Hepatocyte (in vitro differentiated cells): ENCODE measurements at regions not wholly inside any gene's neighbourhood (a gene's known extent, or its start where the extent isn't known, plus 50 kb on each side); places are given as distances from the start of the nearest gene placed in this dataset.

ENCODE experiments used
- DNase-seq: peaks from one replicate; pipeline ENCODE4 v3.0.0-alpha.2; 2016; ENCODE audit warnings: low spot score
- H2AFZ ChIP-seq: fragments of 200-600 bp; sonication (generic); 2 replicates; pipeline ENCODE4 v1.6.0; 2016; ENCODE audit warnings: antibody characterized with exemption, mild to moderate bottlenecking
- H3K27ac ChIP-seq: fragments of 200-600 bp; sonication (generic); 2 replicates; pipeline ENCODE4 v1.5.1; 2016; ENCODE audit warnings: mild to moderate bottlenecking
- H3K27me3 ChIP-seq: fragments of 200-600 bp; sonication (generic); 2 replicates; pipeline ENCODE4 v1.6.1; 2016
- H3K36me3 ChIP-seq: fragments of 200-600 bp; sonication (generic); replicated peaks from 2 replicates; pipeline ENCODE4 v1.5.1; 2016; ENCODE audit warnings: low read depth; ENCODE audit not compliant: insufficient read depth
- H3K4me1 ChIP-seq: fragments of 200-600 bp; sonication (generic); 2 replicates; pipeline ENCODE4 v1.5.1; 2016; ENCODE audit warnings: mild to moderate bottlenecking, moderate library complexity; ENCODE audit not compliant: insufficient read depth
- H3K4me2 ChIP-seq: fragments of 200-600 bp; sonication (generic); 2 replicates; pipeline ENCODE4 v1.6.0; 2016
- H3K4me3 ChIP-seq: fragments of 200-600 bp; sonication (generic); 2 replicates; pipeline ENCODE4 v1.5.1; 2016; ENCODE audit warnings: mild to moderate bottlenecking
- H3K79me2 ChIP-seq: fragments of 200-600 bp; sonication (generic); 2 replicates; pipeline ENCODE4 v1.6.0; 2017; ENCODE audit warnings: mild to moderate bottlenecking
- H3K9me2 ChIP-seq: fragments of 200-600 bp; sonication (generic); replicated peaks from 2 replicates; pipeline ENCODE4 v1.6.0; 2017; ENCODE audit warnings: mild to moderate bottlenecking; ENCODE audit not compliant: insufficient read depth
- H3K9me3 ChIP-seq: fragments of 200-600 bp; sonication (generic); 2 replicates; pipeline ENCODE4 v1.5.1; 2016; ENCODE audit warnings: low read depth, mild to moderate bottlenecking
- H4K20me1 ChIP-seq: fragments of 200-600 bp; sonication (generic); 2 replicates; pipeline ENCODE4 v1.6.0; 2016; ENCODE audit warnings: mild to moderate bottlenecking; ENCODE audit not compliant: insufficient read depth, poor library complexity, severe bottlenecking
- EZH2 ChIP-seq: fragments of 200-600 bp; sonication (generic); IDR thresholded peaks from 2 replicates; pipeline ENCODE4 v1.6.1; 2016; ENCODE audit warnings: antibody characterized with exemption, mild to moderate bottlenecking, borderline replicate concordance
- EZH2phosphoT487 ChIP-seq: fragments of 200-600 bp; sonication (generic); IDR thresholded peaks from one replicate; pipeline ENCODE4 v1.6.1; 2018; ENCODE audit warnings: antibody characterized with exemption, mild to moderate bottlenecking, low read depth, moderate library complexity; ENCODE audit not compliant: unreplicated experiment, severe bottlenecking
- WGBS: methylation state at CpG from one replicate; pipeline ENCODE4 v1.1.6; 2016; ENCODE audit warnings: low lambda C conversion rate; ENCODE audit errors: missing lambda C conversion rate; 5-methylcytosine and 5-hydroxymethylcytosine counted together
- TF ChIP-seq, protein P1 (sequence below): fragments of 200-600 bp; sonication (generic); IDR thresholded peaks from 2 replicates; pipeline ENCODE4 v1.5.1; 2016; ENCODE audit warnings: antibody characterized with exemption, mild to moderate bottlenecking; ENCODE audit not compliant: poor library complexity

GRCh38 chr2:175872721-175873120 lies 129.3 kb downstream of the LNPK start:
- no peaks in the 10 kb centered on the region for H4K20me1 ChIP-seq
- no peaks in the 10 kb centered on the region for H3K9me2 ChIP-seq
- H2AFZ ChIP-seq = no peak overlapping the region
- no peak overlapping the region for H3K4me3 ChIP-seq
- peaks cover 9% of the 10 kb centered on the region for H3K4me1 ChIP-seq
- DNase-seq = no peak
- no peak for TF ChIP-seq EZH2
- TF ChIP-seq, protein P1, sequence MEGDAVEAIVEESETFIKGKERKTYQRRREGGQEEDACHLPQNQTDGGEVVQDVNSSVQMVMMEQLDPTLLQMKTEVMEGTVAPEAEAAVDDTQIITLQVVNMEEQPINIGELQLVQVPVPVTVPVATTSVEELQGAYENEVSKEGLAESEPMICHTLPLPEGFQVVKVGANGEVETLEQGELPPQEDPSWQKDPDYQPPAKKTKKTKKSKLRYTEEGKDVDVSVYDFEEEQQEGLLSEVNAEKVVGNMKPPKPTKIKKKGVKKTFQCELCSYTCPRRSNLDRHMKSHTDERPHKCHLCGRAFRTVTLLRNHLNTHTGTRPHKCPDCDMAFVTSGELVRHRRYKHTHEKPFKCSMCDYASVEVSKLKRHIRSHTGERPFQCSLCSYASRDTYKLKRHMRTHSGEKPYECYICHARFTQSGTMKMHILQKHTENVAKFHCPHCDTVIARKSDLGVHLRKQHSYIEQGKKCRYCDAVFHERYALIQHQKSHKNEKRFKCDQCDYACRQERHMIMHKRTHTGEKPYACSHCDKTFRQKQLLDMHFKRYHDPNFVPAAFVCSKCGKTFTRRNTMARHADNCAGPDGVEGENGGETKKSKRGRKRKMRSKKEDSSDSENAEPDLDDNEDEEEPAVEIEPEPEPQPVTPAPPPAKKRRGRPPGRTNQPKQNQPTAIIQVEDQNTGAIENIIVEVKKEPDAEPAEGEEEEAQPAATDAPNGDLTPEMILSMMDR = no peak
- TF ChIP-seq EZH2phosphoT487 = no peak
- H3K27ac ChIP-seq = no peak overlapping the region
- no peaks in the 10 kb centered on the region for H3K9me3 ChIP-seq
- H3K27me3 ChIP-seq = no peaks in the 10 kb centered on the region
- H3K79me2 ChIP-seq = no peaks in the 10 kb centered on the region
- no peaks in the 10 kb centered on the region for H3K36me3 ChIP-seq
- no peak overlapping the region for H3K4me2 ChIP-seq

GRCh38 chr2:175872005-175872348 lies 130.1 kb downstream of the LNPK start:
- DNase-seq = no peak
- WGBS = 70% methylated on average over 5 of the region's 5 CpGs
- no peak overlapping the region for H3K4me2 ChIP-seq

GRCh38 chr2:175871331-175872004 lies 130.6 kb downstream of the LNPK start:
- TF ChIP-seq, protein P1 = no peak
- TF ChIP-seq EZH2phosphoT487 = no peak
- TF ChIP-seq EZH2 = no peak
- no peaks in the 10 kb centered on the region for H3K27me3 ChIP-seq
- H3K4me2 ChIP-seq = no peak overlapping the region
- H3K4me3 ChIP-seq = no peak overlapping the region
- WGBS = 88% methylated on average over 3 of the region's 3 CpGs
- H3K9me3 ChIP-seq = no peaks in the 10 kb centered on the region
- DNase-seq = no peak
- no peak overlapping the region for H2AFZ ChIP-seq
- H3K4me1 ChIP-seq = peaks cover 9% of the 10 kb centered on the region
- no peaks in the 10 kb centered on the region for H3K9me2 ChIP-seq
- H4K20me1 ChIP-seq = no peaks in the 10 kb centered on the region
- H3K36me3 ChIP-seq = no peaks in the 10 kb centered on the region
- H3K27ac ChIP-seq = no peak overlapping the region
- H3K79me2 ChIP-seq = no peaks in the 10 kb centered on the region

More at GRCh38 chr2:175872005-175872348, 130.1 kb downstream of the LNPK start:
- no peaks in the 10 kb centered on the region for H3K36me3 ChIP-seq
- H2AFZ ChIP-seq = no peak overlapping the region
- no peak for TF ChIP-seq EZH2
- TF ChIP-seq EZH2phosphoT487 = no peak
- TF ChIP-seq, protein P1 = no peak
- no peaks in the 10 kb centered on the region for H3K9me2 ChIP-seq
- no peaks in the 10 kb centered on the region for H3K27me3 ChIP-seq
- no peak overlapping the region for H3K4me3 ChIP-seq
- H3K79me2 ChIP-seq = no peaks in the 10 kb centered on the region
- no peaks in the 10 kb centered on the region for H3K9me3 ChIP-seq
- no peaks in the 10 kb centered on the region for H4K20me1 ChIP-seq
- H3K27ac ChIP-seq = peak overlapping the region; percentile 24
- peaks cover 9% of the 10 kb centered on the region for H3K4me1 ChIP-seq

GRCh38 chr2:175865716-175866115 lies 136.4 kb downstream of the LNPK start:
- H3K79me2 ChIP-seq = no peaks in the 10 kb centered on the region
- no peak for DNase-seq
- no peaks in the 10 kb centered on the region for H3K9me3 ChIP-seq
- H4K20me1 ChIP-seq = no peaks in the 10 kb centered on the region
- no peaks in the 10 kb centered on the region for H3K36me3 ChIP-seq
- H3K4me1 ChIP-seq = no peaks in the 10 kb centered on the region
- WGBS = 94% methylated on average over 4 of the region's 4 CpGs
- H3K27ac ChIP-seq = no peak overlapping the region
- no peak overlapping the region for H3K4me3 ChIP-seq
- no peak overlapping the region for H3K4me2 ChIP-seq
- no peaks in the 10 kb centered on the region for H3K9me2 ChIP-seq
- H3K27me3 ChIP-seq = no peaks in the 10 kb centered on the region
- TF ChIP-seq, protein P1 = no peak
- TF ChIP-seq EZH2phosphoT487 (no peak), EZH2 (no peak)
- H2AFZ ChIP-seq = no peak overlapping the region
